HG03432 (cell line): ENCODE measurements at regions not wholly inside any gene's neighbourhood (a gene's known extent, or its start where the extent isn't known, plus 50 kb on each side); places are given as distances from the start of the nearest gene placed in this dataset.

Source experiments
- ATAC-seq: cut with Tn5 transposase; IDR thresholded peaks from one replicate; pipeline ENCODE4 v1.9.1; 2021; ENCODE audit warnings: mild to moderate bottlenecking, moderate library complexity; ENCODE audit not compliant: unreplicated experiment

DNA sequence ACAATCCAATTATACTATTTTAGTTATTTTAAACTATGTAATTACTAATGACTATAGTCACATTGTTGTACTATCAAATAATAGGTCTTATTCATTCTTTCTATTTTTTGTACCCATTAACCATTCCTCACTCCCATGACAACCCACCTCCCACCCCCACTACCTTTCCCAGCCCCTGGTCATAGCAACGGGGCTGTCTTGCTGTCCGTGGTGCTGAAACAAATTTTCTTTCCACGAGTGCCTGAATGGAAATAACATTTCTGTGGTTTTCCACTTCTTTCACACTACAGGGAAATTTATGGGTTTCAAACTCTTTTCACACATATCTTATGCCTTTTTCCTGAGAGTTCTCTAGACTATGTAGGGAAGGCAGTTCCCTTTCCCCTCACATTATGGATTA lies 326.6 kb downstream of the PHKB start:
- no peak for ATAC-seq

DNA sequence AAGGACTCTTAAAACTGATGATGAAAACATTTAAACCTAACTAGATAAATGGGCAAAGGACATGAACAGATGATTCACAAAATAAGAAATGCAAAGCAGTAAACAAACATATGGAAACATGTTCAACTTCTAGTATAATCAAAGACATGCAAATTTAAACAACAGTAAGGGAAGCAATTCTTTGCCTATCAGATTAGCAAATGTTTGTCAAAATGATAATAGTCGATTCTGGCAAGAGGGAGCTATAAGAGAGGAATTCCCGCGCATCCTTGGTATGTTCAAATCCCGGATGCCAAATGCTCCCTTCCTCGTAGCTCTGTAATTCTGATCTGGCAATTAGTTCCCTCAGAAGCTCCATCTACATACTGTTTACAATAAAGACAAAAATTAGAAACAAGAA lies 320.5 kb downstream of the PHKB start:
- no peak for ATAC-seq

DNA sequence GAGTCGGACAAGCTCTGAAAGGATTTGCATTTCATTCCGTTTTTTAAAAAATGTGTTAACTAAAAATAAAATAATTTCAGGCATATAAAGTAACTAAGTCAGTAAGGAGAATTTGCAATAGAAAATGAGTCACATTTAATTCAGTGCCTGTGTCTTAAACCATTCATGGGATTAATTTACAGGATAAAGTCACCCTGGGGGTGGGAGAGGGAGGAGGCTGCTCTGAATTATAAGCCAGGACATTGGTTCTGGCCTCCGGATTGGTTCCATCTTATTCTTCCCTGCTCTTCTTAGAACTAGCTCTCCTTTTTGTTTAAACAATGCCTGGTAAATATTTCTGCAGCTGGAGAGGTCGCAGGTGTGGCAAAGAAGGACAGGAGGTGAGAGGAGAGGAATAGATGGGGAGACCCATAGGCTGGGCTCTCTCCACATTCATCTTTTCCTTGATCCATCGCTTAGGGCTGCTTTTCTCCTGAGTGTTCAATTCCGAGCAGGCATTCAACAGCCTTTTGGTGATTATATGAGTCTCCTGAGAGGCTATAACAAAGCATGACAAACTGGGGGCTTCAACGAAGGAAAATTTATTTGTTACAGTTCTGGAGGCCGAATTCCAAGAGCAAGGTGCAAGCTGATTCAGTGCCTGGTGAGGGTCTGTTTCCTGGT lies 319.2 kb downstream of the PHKB start:
- no peak for ATAC-seq

DNA sequence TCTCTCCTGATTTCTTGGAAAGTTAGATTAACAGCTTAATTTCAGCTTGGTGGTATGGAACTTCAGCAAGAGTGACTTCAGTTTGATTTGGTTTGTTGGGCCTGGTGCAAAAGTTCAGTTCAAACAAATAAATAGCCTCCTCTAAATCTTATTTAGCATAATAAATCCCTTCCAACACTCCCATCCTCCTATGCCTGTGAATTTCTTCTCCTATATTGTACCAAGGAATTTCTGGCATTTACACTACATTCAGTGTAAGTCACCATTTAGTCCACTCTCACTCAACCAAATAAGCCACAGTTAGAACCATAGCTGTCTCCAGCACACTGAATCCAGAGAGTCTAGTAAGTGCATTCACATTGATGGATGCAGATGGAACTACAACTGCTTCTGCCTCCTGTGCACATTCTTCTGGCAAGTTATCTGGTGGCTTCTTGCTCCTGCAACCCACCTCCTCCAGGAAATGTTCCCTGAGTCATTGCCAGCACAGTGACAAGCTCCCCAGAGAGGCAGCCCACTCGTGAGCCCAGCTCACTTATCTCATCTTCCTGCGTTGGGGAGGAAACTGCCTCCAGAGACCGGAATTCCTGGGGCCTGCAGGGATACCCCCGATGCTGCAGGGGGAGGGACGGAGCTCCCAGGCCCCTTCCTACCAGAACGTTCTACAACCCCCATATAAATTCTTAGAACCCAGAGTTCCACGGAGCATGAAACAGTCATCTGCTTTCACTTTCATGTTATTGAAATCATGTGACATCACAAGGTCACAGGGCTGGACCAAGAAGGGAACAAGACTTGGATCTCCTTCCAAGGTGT lies 318.3 kb downstream of the PHKB start:
- ATAC-seq, result peak; percentile 70

DNA sequence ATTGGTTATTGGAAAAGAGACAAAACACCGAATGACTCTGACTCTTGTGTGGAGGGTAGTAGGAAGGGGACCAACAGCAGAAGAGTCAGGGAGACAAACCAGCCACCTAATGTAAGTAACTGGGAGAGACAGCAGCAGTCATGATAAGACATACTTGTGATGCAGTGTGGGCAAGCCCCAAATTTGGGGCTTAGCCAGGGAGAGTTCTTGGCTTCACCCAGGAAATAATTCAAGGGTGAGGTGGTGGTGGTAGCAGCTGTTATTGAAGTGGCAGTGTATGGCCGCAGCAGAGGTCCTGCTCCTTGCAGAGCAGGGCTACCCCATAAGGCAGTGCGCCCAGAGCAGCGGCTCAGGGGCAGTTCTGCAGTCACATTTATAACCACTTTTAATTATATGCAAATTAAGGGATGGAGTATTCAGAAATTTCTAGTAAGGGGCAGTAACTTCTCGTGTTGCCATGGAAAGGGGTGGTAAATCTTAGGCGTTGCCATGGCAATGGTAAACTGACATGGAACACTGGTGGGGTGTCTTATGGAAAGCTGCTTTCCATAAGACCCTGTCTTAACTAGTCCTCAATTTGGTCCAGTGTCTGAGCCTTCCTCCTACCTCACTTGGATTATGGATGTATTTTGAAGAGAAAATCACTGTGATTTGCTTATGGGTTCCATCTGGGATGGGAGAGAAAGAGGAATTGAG lies 317.1 kb downstream of the PHKB start:
- no peak for ATAC-seq

DNA sequence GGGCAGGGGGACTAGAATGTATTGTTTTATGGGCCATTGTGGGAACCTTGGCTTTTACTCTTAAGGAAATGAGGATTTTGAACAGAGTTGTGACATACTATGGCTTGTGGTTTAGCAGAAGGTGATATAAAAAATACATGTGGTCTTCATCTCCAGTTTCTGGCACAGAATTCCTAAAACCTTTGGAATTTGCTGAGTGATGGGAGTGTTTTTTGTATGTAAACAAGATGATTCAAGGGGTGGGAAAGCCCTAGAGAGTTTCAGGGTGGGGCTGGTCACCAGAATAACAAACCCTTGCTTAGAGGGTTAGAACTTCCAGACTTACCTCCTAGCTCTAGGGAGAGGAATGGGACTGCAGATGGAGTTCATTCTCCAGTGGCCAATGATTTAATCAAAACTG lies 316.1 kb downstream of the PHKB start:
- no peak for ATAC-seq

DNA sequence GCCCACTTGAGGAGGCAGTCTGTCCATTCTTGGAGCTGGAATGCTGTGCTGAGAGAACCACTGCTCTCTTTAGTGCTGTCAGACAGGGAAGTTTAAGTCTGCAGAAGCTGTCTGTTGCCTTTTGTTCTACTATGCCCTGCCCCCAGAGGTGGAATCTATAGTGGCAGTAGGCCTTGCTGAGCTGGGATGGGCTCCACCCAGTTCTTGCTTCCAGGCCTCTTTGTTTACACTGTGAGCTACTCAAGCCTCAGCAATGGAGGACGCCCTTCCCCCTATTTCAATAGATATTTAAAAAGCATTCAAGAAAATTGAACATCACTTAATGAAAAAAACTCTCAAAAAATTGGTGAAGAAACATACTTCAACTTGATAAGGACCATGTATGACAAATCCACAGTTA lies 313.5 kb downstream of the PHKB start:
- ATAC-seq, result no peak

DNA sequence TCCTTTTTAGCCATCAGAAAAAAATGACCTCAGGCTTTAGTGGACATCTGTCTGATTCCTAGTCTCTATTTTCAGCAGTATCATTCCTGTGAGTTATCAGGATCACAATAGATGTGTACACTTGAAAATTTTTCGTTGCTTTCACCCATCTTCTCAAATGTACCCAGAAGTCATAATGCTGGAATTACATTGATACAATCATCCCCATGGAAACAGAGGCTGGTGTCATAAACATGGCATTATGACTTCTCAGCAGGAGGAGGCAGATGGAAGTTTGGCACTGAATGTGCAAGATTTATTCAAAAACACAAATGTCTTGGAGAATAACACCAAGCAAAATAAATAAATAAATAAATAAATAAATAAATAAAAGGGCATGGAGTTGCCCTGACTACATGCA lies 292.5 kb downstream of the PHKB start:
- ATAC-seq, result no peak
